ENCODE measurements at regions not wholly inside any gene's neighbourhood (a gene's known extent, or its start where the extent isn't known, plus 50 kb on each side); places are given as distances from the start of the nearest gene placed in this dataset.

- DNase-seq (ENCODE audit: low spot score), result no peak
- no peaks in the 10 kb centered on the region for H3K9me3 ChIP-seq
- TF ChIP-seq, protein P1, sequence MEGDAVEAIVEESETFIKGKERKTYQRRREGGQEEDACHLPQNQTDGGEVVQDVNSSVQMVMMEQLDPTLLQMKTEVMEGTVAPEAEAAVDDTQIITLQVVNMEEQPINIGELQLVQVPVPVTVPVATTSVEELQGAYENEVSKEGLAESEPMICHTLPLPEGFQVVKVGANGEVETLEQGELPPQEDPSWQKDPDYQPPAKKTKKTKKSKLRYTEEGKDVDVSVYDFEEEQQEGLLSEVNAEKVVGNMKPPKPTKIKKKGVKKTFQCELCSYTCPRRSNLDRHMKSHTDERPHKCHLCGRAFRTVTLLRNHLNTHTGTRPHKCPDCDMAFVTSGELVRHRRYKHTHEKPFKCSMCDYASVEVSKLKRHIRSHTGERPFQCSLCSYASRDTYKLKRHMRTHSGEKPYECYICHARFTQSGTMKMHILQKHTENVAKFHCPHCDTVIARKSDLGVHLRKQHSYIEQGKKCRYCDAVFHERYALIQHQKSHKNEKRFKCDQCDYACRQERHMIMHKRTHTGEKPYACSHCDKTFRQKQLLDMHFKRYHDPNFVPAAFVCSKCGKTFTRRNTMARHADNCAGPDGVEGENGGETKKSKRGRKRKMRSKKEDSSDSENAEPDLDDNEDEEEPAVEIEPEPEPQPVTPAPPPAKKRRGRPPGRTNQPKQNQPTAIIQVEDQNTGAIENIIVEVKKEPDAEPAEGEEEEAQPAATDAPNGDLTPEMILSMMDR (IDR thresholded peaks at IDR 0.05), result no peak
Observed at GRCh38 chr18:75581336-75582131, 154.0 kb upstream of the SMIM21 start.

GRCh38 chr18:75574187-75574586 is 146.7 kb upstream of the SMIM21 start:
- DNase-seq (ENCODE audit: low spot score) (no peak), ATAC-seq (ENCODE audit: insufficient number of reproducible peaks, low FRiP score, low read depth) (no peak)
- Histone ChIP-seq H3K9me3 (no peaks in the 10 kb centered on the region), H3K27ac (no peak overlapping the region), H3K36me3 (no peaks in the 10 kb centered on the region), H3K27me3 (replicated peaks; ENCODE audit: insufficient read depth) (no peaks in the 10 kb centered on the region), H3K4me1 (ENCODE audit: control insufficient read depth in 1 of 2, low read depth in 2 of 2) (no peaks in the 10 kb centered on the region), H3K4me3 (no peak overlapping the region)
- TF ChIP-seq, protein P1 (IDR thresholded peaks at IDR 0.05), result no peak

More at GRCh38 chr18:75581336-75582131, 154.0 kb upstream of the SMIM21 start:
- H3K4me1 ChIP-seq (ENCODE audit: control insufficient read depth in 1 of 2, low read depth in 2 of 2), result no peaks in the 10 kb centered on the region
- H3K4me3 ChIP-seq, result no peak overlapping the region
- no peak for ATAC-seq (ENCODE audit: insufficient number of reproducible peaks, low FRiP score, low read depth)
- H3K27ac ChIP-seq, result no peak overlapping the region
- H3K36me3 ChIP-seq, result no peaks in the 10 kb centered on the region
- no peaks in the 10 kb centered on the region for H3K27me3 ChIP-seq (replicated peaks; ENCODE audit: insufficient read depth)

GRCh38 chr18:75563150-75563549 is 135.6 kb upstream of the SMIM21 start:
- no peak for ATAC-seq (ENCODE audit: insufficient number of reproducible peaks, low FRiP score, low read depth)
- H3K4me3 ChIP-seq, result no peak overlapping the region
- no peaks in the 10 kb centered on the region for H3K36me3 ChIP-seq
- no peak overlapping the region for H3K27ac ChIP-seq
- DNase-seq (ENCODE audit: low spot score), result no peak
- no peaks in the 10 kb centered on the region for H3K27me3 ChIP-seq (replicated peaks; ENCODE audit: insufficient read depth)
- TF ChIP-seq, protein P1 (IDR thresholded peaks at IDR 0.05), result no peak
- no peaks in the 10 kb centered on the region for H3K4me1 ChIP-seq (ENCODE audit: control insufficient read depth in 1 of 2, low read depth in 2 of 2)
- no peaks in the 10 kb centered on the region for H3K9me3 ChIP-seq

DNA sequence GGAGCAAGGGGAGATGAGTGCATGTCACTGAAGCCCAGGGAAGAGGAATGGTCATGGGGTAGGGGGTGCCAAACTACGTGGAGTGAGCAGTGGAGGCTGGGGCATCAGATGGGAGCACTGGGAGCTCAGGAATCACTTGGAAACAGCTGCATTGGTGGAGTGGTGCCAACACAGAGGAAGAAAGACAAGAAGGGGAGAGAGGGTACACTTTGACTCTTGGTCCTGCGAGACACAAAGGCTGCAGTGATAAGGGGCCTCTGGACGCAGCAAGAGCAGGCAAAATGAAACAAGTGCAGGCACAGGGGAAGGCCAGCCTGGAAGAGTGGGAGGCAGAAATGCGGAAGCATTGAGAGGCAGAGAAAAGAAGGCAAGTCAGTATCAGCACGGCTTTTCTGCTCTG is 134.7 kb upstream of the SMIM21 start:
- ATAC-seq (ENCODE audit: insufficient number of reproducible peaks, low FRiP score, low read depth) (no peak), DNase-seq (ENCODE audit: low spot score) (no peak)
- Histone ChIP-seq H3K27me3 (replicated peaks; ENCODE audit: insufficient read depth) (no peaks in the 10 kb centered on the region), H3K4me1 (ENCODE audit: control insufficient read depth in 1 of 2, low read depth in 2 of 2) (no peaks in the 10 kb centered on the region), H3K9me3 (no peaks in the 10 kb centered on the region), H3K27ac (no peak overlapping the region), H3K4me3 (no peak overlapping the region), H3K36me3 (no peaks in the 10 kb centered on the region)
- TF ChIP-seq, protein P1 (IDR thresholded peaks at IDR 0.05), result no peak

DNA sequence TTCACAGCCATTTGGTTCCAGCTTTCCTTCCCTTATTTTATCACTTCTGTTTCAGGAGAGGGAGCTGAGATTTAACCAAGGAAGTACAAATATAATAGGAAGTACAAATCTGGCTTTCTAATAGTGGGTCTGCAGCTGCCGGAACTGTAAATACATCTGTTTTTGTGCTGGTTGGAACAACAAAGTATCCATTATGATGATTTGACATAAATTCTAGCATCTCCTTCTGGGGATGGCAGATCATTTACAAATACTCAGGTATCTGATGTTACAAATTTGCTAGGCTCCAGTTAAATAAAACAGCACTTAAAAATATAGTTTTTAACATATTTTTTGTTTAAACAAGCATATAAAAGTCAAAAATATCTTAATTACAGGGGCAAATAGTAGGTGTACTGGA is 131.3 kb upstream of the SMIM21 start:
- TF ChIP-seq, protein P1 (IDR thresholded peaks at IDR 0.05), result no peak

More for the DNA sequence above, 131.3 kb upstream of the SMIM21 start:
- Histone ChIP-seq H3K4me3 (no peak overlapping the region), H3K27me3 (replicated peaks; ENCODE audit: insufficient read depth) (no peaks in the 10 kb centered on the region), H3K36me3 (no peaks in the 10 kb centered on the region), H3K27ac (no peak overlapping the region), H3K4me1 (ENCODE audit: control insufficient read depth in 1 of 2, low read depth in 2 of 2) (no peaks in the 10 kb centered on the region), H3K9me3 (no peaks in the 10 kb centered on the region)
- DNase-seq (ENCODE audit: low spot score), result no peak
- no peak for ATAC-seq (ENCODE audit: insufficient number of reproducible peaks, low FRiP score, low read depth)

Data from thoracic aorta (tissue), 2 donors.